ENCODE measurements at regions not wholly inside any gene's neighbourhood (a gene's known extent, or its start where the extent isn't known, plus 50 kb on each side); places are given as distances from the start of the nearest gene placed in this dataset.

- H3K4me3 ChIP-seq: no peak overlapping the region
- no peaks in the 10 kb centered on the region for H3K9me3 ChIP-seq
- intact Hi-C loops (cut with DNase I; ENCODE audit: low total_unique reads): no loop called here
- H3K27me3 ChIP-seq: no peaks in the 10 kb centered on the region
- TF ChIP-seq CTCF (IDR thresholded peaks at IDR 0.05): no peak
- DNase-seq: no peak
- no peaks in the 10 kb centered on the region for H3K36me3 ChIP-seq
- no peak overlapping the region for H3K27ac ChIP-seq
- peaks cover 0 to 41% (median 3%) of the 10 kb centered on the region in 4 donors for H3K4me1 ChIP-seq
These were observed 856.4 kb upstream of the INTU start for GRCh38 chr4:126776361-126776760.

DNA sequence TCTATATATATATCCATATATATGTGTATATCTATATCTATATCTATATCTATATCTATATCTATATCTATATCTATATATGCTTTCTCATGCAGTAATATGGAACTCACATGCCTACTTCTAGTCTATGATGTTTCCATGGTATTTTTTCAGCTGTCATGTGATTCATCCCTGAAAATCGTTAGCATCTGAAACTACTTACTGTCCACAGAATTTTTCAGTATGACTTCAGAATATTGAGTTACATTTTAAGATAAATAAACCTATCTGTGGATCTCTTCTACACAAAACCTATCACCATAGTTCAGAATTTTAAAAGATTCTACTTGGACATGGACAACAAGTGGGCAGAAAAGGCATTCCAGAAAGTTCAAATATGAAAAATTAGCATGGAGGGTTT lies 855.1 kb upstream of the INTU start:
- no peak overlapping the region for H3K4me3 ChIP-seq
- DNase-seq: no peak
- H3K27ac ChIP-seq: peak overlapping the region in 1 of 2 donors; percentile 9
- H3K4me1 ChIP-seq: peaks cover 0 to 38% (median 3%) of the 10 kb centered on the region in 4 donors
- intact Hi-C loops (cut with DNase I; ENCODE audit: low total_unique reads): no loop called here
- TF ChIP-seq CTCF (IDR thresholded peaks at IDR 0.05): no peak
- H3K27me3 ChIP-seq: no peaks in the 10 kb centered on the region
- H3K9me3 ChIP-seq: no peaks in the 10 kb centered on the region
- H3K36me3 ChIP-seq: no peaks in the 10 kb centered on the region

- peak overlapping the region; percentile 15 to 35 for H3K27ac ChIP-seq
These were observed 854.4 kb upstream of the INTU start for GRCh38 chr4:126778348-126778747.

GRCh38 chr4:126779001-126779400 lies 853.8 kb upstream of the INTU start:
- Histone ChIP-seq H3K27ac (peak overlapping the region; percentile 15 to 35), H3K9me3 (no peaks in the 10 kb centered on the region), H3K36me3 (no peaks in the 10 kb centered on the region), H3K4me1 (peaks cover 0 to 27% (median 0%) of the 10 kb centered on the region in 4 donors), H3K4me3 (no peak overlapping the region), H3K27me3 (no peaks in the 10 kb centered on the region)
- intact Hi-C loops (cut with DNase I; ENCODE audit: low total_unique reads): no loop called here
- TF ChIP-seq CTCF (IDR thresholded peaks at IDR 0.05): no peak
- no peak for DNase-seq

More at GRCh38 chr4:126778348-126778747, 854.4 kb upstream of the INTU start:
- H3K27me3 ChIP-seq: no peaks in the 10 kb centered on the region
- intact Hi-C loops (cut with DNase I; ENCODE audit: low total_unique reads): no loop called here
- H3K9me3 ChIP-seq: no peaks in the 10 kb centered on the region
- H3K36me3 ChIP-seq: no peaks in the 10 kb centered on the region
- no peak overlapping the region for H3K4me3 ChIP-seq
- H3K4me1 ChIP-seq: peaks cover 0 to 31% (median under 1%) of the 10 kb centered on the region in 4 donors
- TF ChIP-seq CTCF (IDR thresholded peaks at IDR 0.05): no peak
- DNase-seq: no peak

DNA sequence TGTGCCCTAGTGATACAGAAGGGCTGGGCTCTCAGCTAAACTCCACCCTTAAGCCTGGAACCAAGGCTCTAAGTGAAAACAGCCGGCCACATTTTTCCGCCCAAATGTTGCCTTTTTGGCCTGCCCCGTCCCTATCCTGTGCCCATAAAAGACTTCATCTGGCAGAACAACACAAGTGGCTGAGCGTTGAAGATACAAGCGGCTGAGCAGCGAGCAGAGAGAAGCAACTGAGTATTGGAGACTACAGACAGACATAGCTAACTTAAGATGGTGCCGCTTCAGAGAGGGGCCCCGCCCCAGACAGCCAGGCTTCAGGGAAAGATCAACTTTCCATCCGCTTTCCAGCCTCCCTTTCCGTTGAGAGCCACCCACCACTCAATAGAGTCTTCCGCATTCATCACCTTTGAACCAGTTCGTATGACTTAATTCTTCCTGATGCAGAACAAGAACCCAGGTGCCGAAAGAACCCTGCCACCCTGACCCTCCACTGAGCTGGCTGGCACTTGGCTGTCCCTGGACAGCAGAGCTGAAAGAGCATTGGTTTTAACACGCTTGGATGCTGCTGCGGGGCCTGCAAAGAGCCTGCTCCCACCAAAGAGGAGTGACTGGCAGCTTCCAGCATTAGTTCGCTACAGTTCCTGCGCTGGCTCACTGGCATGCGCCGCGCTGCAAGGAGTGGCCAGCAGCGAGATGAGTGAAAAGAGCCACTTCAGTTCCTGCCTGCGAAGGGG lies 853.2 kb upstream of the INTU start:
- intact Hi-C loops (cut with DNase I; ENCODE audit: low total_unique reads): no loop called here
- H3K4me3 ChIP-seq: peak overlapping the region; percentile 22 to 24
- H3K4me1 ChIP-seq: peaks cover 0 to 27% (median 0%) of the 10 kb centered on the region in 4 donors
- H3K9me3 ChIP-seq: no peaks in the 10 kb centered on the region
- no peaks in the 10 kb centered on the region for H3K36me3 ChIP-seq
- no peaks in the 10 kb centered on the region for H3K27me3 ChIP-seq
- peak overlapping the region in 1 of 2 donors; percentile 24 for H3K27ac ChIP-seq
- no peak for DNase-seq
- TF ChIP-seq CTCF (IDR thresholded peaks at IDR 0.05): no peak
